Smooth muscle cell (in vitro differentiated cells): ENCODE measurements at regions not wholly inside any gene's neighbourhood (a gene's known extent, or its start where the extent isn't known, plus 50 kb on each side); places are given as distances from the start of the nearest gene placed in this dataset.

Source experiments
- DNase-seq: peaks from one replicate; lab custom pipeline; 2025; ENCODE audit not compliant: unreplicated experiment; lab: John Stamatoyannopoulos, UW
- H2AFZ ChIP-seq: fragments of 200-600 bp; sonication (generic); 2 replicates; pipeline ENCODE4 v1.6.0; 2016; ENCODE audit warnings: antibody characterized with exemption, low read depth, mild to moderate bottlenecking
- H3F3A ChIP-seq: fragments of 200-600 bp; sonication (generic); 2 replicates; pipeline ENCODE4 v1.6.0; 2017; ENCODE audit warnings: antibody characterized with exemption, low read depth
- H3K27ac ChIP-seq: fragments of 200-600 bp; sonication (generic); 2 replicates; pipeline ENCODE4 v1.5.1; 2016; ENCODE audit warnings: low read depth, mild to moderate bottlenecking
- H3K27me3 ChIP-seq: fragments of 200-600 bp; sonication (generic); 2 replicates; pipeline ENCODE4 v1.6.1; 2016; ENCODE audit warnings: low read depth, mild to moderate bottlenecking
- H3K36me3 ChIP-seq: fragments of 200-600 bp; sonication (generic); 2 replicates; pipeline ENCODE4 v1.5.1; 2016; ENCODE audit warnings: low read depth
- H3K4me1 ChIP-seq: fragments of 200-600 bp; sonication (generic); 2 replicates; pipeline ENCODE4 v1.5.1; 2016; ENCODE audit warnings: low read depth
- H3K4me2 ChIP-seq: fragments of 200-600 bp; sonication (generic); 2 replicates; pipeline ENCODE4 v1.6.0; 2016; ENCODE audit warnings: mild to moderate bottlenecking
- H3K4me3 ChIP-seq: fragments of 200-600 bp; sonication (generic); 2 replicates; pipeline ENCODE4 v1.5.1; 2016; ENCODE audit warnings: mild to moderate bottlenecking
- H3K79me2 ChIP-seq: fragments of 200-600 bp; sonication (generic); 2 replicates; pipeline ENCODE4 v1.6.0; 2016; ENCODE audit warnings: low read depth, mild to moderate bottlenecking
- H3K9ac ChIP-seq: fragments of 200-600 bp; sonication (generic); 2 replicates; pipeline ENCODE4 v1.6.0; 2016; ENCODE audit warnings: low read depth
- H3K9me3 ChIP-seq: fragments of 200-600 bp; sonication (generic); replicated peaks from 2 replicates; pipeline ENCODE4 v1.5.1; 2016; ENCODE audit warnings: low read depth
- H4K20me1 ChIP-seq: fragments of 200-600 bp; sonication (generic); 2 replicates; pipeline ENCODE4 v1.6.0; 2016; ENCODE audit warnings: low read depth
- CTCF ChIP-seq: fragments of 200-600 bp; sonication (generic); IDR thresholded peaks from 2 replicates; pipeline ENCODE4 v1.5.1; 2017; ENCODE audit warnings: borderline replicate concordance, mild to moderate bottlenecking, antibody characterized with exemption; ENCODE audit not compliant: insufficient read depth, poor library complexity, severe bottlenecking
- WGBS: methylation state at CpG from one replicate; pipeline ENCODE4 v1.1.7; 2016; ENCODE audit warnings: low lambda C conversion rate; 5-methylcytosine and 5-hydroxymethylcytosine counted together

DNA sequence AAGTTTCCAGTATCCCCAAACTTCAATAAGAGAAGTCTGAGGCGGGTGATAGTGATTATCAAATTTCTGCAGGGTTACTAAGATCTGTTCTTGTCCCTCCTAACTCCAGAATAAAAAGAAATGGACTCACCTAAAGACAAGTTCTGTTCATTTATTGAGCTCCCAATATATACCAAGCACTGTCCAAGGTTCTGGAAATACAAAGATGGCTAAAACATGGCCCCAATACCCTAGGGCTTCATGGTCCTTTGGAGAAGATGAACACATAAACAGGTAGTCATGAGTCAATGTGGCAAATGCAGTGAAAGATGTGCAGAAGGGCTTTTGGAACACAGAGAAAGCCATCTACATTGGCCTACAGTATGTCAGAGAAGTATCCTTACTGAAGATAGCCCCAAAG is 231.2 kb downstream of the PPP1R2C start:
- H3K36me3 ChIP-seq = no peaks in the 10 kb centered on the region
- H3K79me2 ChIP-seq = no peaks in the 10 kb centered on the region
- no peaks in the 10 kb centered on the region for H4K20me1 ChIP-seq
- no peak overlapping the region for H2AFZ ChIP-seq
- no peak overlapping the region for H3K4me3 ChIP-seq
- TF ChIP-seq CTCF = no peak
- H3F3A ChIP-seq = no peaks in the 10 kb centered on the region
- H3K9me3 ChIP-seq = no peaks in the 10 kb centered on the region
- no peaks in the 10 kb centered on the region for H3K27me3 ChIP-seq
- no peak overlapping the region for H3K9ac ChIP-seq
- DNase-seq = no peak
- WGBS = 100% methylated on average over 1 of the region's 1 CpG
- H3K4me1 ChIP-seq = no peaks in the 10 kb centered on the region
- no peak overlapping the region for H3K4me2 ChIP-seq
- no peak overlapping the region for H3K27ac ChIP-seq

DNA sequence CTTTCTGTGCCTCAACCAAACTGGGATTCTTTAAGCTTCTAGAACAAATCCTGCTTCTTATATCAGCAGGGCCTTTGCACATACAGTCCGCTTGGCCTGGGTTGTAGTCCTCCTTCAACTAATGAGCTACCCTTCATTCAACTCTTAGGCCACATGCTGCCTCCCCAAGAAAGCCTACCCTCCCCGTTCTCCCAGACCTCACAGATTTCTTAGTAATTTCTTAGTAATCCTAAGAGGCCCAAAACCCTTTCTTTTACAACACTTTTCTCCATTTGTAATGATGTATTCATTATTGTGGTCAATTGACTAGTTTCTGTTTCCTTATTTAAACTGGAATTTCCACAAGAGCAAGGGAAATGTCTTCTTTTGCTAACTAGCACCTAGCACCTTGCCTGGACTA is 233.1 kb downstream of the PPP1R2C start:
- Histone ChIP-seq H3K36me3 (no peaks in the 10 kb centered on the region), H3K4me2 (no peak overlapping the region), H3K9ac (no peak overlapping the region), H3K27me3 (no peaks in the 10 kb centered on the region), H3K27ac (no peak overlapping the region), H3K9me3 (no peaks in the 10 kb centered on the region), H3K79me2 (no peaks in the 10 kb centered on the region), H2AFZ (no peak overlapping the region), H3F3A (no peaks in the 10 kb centered on the region), H3K4me3 (no peak overlapping the region), H3K4me1 (no peaks in the 10 kb centered on the region), H4K20me1 (no peaks in the 10 kb centered on the region)
- no peak for DNase-seq
- TF ChIP-seq CTCF = no peak
- 83% methylated on average over 2 of the region's 2 CpGs for WGBS

GRCh38 chrX:42541554-42541953 is 236.4 kb downstream of the PPP1R2C start:
- H3K36me3 ChIP-seq = no peaks in the 10 kb centered on the region
- H3K4me1 ChIP-seq = no peaks in the 10 kb centered on the region
- H2AFZ ChIP-seq = no peak overlapping the region
- no peak overlapping the region for H3K4me2 ChIP-seq
- no peak overlapping the region for H3K4me3 ChIP-seq
- no peak for DNase-seq
- H3F3A ChIP-seq = no peaks in the 10 kb centered on the region
- no peaks in the 10 kb centered on the region for H3K9me3 ChIP-seq
- no peaks in the 10 kb centered on the region for H4K20me1 ChIP-seq
- no peaks in the 10 kb centered on the region for H3K27me3 ChIP-seq
- H3K9ac ChIP-seq = no peak overlapping the region
- no peak for TF ChIP-seq CTCF
- H3K79me2 ChIP-seq = no peaks in the 10 kb centered on the region
- no peak overlapping the region for H3K27ac ChIP-seq

GRCh38 chrX:42540146-42540545 is 237.8 kb downstream of the PPP1R2C start:
- H2AFZ ChIP-seq = no peak overlapping the region
- H3K4me2 ChIP-seq = no peak overlapping the region
- no peak for DNase-seq
- no peaks in the 10 kb centered on the region for H3F3A ChIP-seq
- no peak overlapping the region for H3K27ac ChIP-seq
- H3K4me1 ChIP-seq = no peaks in the 10 kb centered on the region
- H3K79me2 ChIP-seq = no peaks in the 10 kb centered on the region
- no peak overlapping the region for H3K4me3 ChIP-seq
- TF ChIP-seq CTCF = no peak
- H4K20me1 ChIP-seq = no peaks in the 10 kb centered on the region
- no peaks in the 10 kb centered on the region for H3K9me3 ChIP-seq
- no peaks in the 10 kb centered on the region for H3K36me3 ChIP-seq
- no peaks in the 10 kb centered on the region for H3K27me3 ChIP-seq
- H3K9ac ChIP-seq = no peak overlapping the region
